K562 (cell line): ENCODE measurements at regions not wholly inside any gene's neighbourhood (a gene's known extent, or its start where the extent isn't known, plus 50 kb on each side); places are given as distances from the start of the nearest gene placed in this dataset.

Experiments
- ATAC-seq: fragments of 200-7000 bp; cut with Tn5 transposase; 3 replicates; pipeline ENCODE4 v1.9.1; 2020; ENCODE audit warnings: moderate library complexity
- BruUV-seq: library from RNA; stranded (reverse); fragments of 400-500 nt; replicated peaks from 2 replicates; lab custom pipeline; 2021; lab: Mats Ljungman, UMichigan
- CTCF ChIA-PET: fragments of 300-600 bp; formaldehyde crosslinking; extraction: SDS; loops from one replicate; lab custom pipeline; 2021; ENCODE audit warnings: low intra/inter-chr PET ratio; lab: Yijun Ruan, JAX
- POLR2A ChIA-PET: fragments of 300-600, 350-650 bp; sonication (Branson Sonifier 250); formaldehyde crosslinking; extraction: SDS; loops from one replicate; lab custom pipeline; 2021; ENCODE audit warnings: antibody characterized with exemption, inconsistent platforms; lab: Yijun Ruan, JAX
- DNase-seq, 4 experiments: peaks; one replicate each; pipeline versions ENCODE4 v3.0.0 to v3.0.0-alpha.2; 2011 to 2018; ENCODE audit warnings: low spot score in 3 of 4, mixed read lengths in 3 of 4; ENCODE audit errors: extremely low read depth in 1 of 4
- FAIRE-seq: peaks from 2 replicates; lab custom pipeline; 2011; peaks lifted over from hg19 to GRCh38; lab: Jason Lieb, UNC
- H2AFZ ChIP-seq: 2 replicates; pipeline ENCODE4 v1.6.0; 2011; ENCODE audit warnings: low read depth, low read length, control low read depth, inconsistent platforms
- H3K27ac ChIP-seq: fragments of 200-600 bp; 3 replicates; pipeline ENCODE4 v1.8.0; 2011; ENCODE audit warnings: low read depth, mild to moderate bottlenecking, control low read depth, inconsistent platforms, low read length, moderate library complexity, mixed read lengths; ENCODE audit errors: extremely low read depth
- H3K27me3 ChIP-seq, 2 experiments: fragments of 300-600 bp in 1 of 2; 2 replicates in 1 of 2; 3 replicates in 1 of 2; pipeline versions ENCODE4 v1.6.0 to v1.8.0; 2011; ENCODE audit warnings: inconsistent platforms in 2 of 2, low read length in 2 of 2, mild to moderate bottlenecking in 1 of 2, mixed read lengths in 1 of 2, moderate library complexity in 1 of 2; ENCODE audit not compliant: control insufficient read depth in 2 of 2, insufficient read depth in 2 of 2
- H3K36me3 ChIP-seq: fragments of 300-600 bp; 3 replicates; pipeline ENCODE4 v1.8.0; 2011; ENCODE audit warnings: mild to moderate bottlenecking, low read length, inconsistent platforms; ENCODE audit not compliant: control insufficient read depth, insufficient read depth
- H3K4me1 ChIP-seq, 2 experiments: fragments of 200-600 bp in 1 of 2; replicated peaks in 1 of 2; 2 replicates in 1 of 2; 3 replicates in 1 of 2; pipeline versions ENCODE4 v1.5.1 to v1.8.0; 2011; ENCODE audit warnings: inconsistent platforms in 2 of 2, low read length in 2 of 2, mild to moderate bottlenecking in 1 of 2, mixed read lengths in 1 of 2, moderate library complexity in 1 of 2; ENCODE audit not compliant: control insufficient read depth in 2 of 2, insufficient read depth in 2 of 2
- H3K4me2 ChIP-seq: 2 replicates; pipeline ENCODE4 v1.6.1; 2011; ENCODE audit warnings: low read length, control low read depth, inconsistent platforms, mixed read lengths; ENCODE audit not compliant: insufficient read depth
- H3K4me3 ChIP-seq: fragments of 200-600 bp; sonication (generic), shearing (Covaris generic); 2 replicates; pipeline ENCODE4 v1.5.1; 2016; ENCODE audit warnings: control low read depth, inconsistent platforms
- H3K79me2 ChIP-seq: fragments of 200-600 bp; 3 replicates; pipeline ENCODE4 v1.8.0; 2011; ENCODE audit warnings: low read length, inconsistent platforms; ENCODE audit not compliant: control insufficient read depth, insufficient read depth
- H3K9ac ChIP-seq, 2 experiments: 2 replicates each; pipeline versions ENCODE4 v1.6.0 to v1.6.1; 2011; ENCODE audit warnings: low read depth in 2 of 2, low read length in 2 of 2, control low read depth in 1 of 2, inconsistent platforms in 1 of 2, mild to moderate bottlenecking in 1 of 2, mixed read lengths in 1 of 2; ENCODE audit not compliant: insufficient read depth in 1 of 2
- H3K9me1 ChIP-seq: one replicate; pipeline ENCODE4 v1.6.0; 2011; ENCODE audit warnings: inconsistent platforms, mild to moderate bottlenecking, low read length, moderate library complexity; ENCODE audit not compliant: control insufficient read depth, insufficient read depth
- H3K9me3 ChIP-seq: replicated peaks from 2 replicates; pipeline ENCODE4 v1.5.1; 2011; ENCODE audit warnings: low read depth, low read length, inconsistent platforms; ENCODE audit not compliant: control insufficient read depth, insufficient read depth
- H4K20me1 ChIP-seq: replicated peaks from 2 replicates; pipeline ENCODE4 v1.6.1; 2011; ENCODE audit warnings: low read length, inconsistent platforms, mixed read lengths; ENCODE audit not compliant: control insufficient read depth, insufficient read depth
- ARID1B ChIP-seq: fragments of 450-650 bp; IDR thresholded peaks from 2 replicates; pipeline ENCODE4 v1.6.1; 2016; ENCODE audit warnings: antibody characterized with exemption, mild to moderate bottlenecking, inconsistent platforms
- BCOR ChIP-seq: fragments of 450-650 bp; IDR thresholded peaks from 2 replicates; pipeline ENCODE4 v1.6.1; 2016
- MEF2D ChIP-seq: conservative IDR thresholded peaks from 2 replicates; pipeline ENCODE4 v1.6.1; 2016; ENCODE audit warnings: low read depth, missing genetic modification characterization, missing compliant biosample characterization
- NCOR1 ChIP-seq: fragments of 450-650 bp; IDR thresholded peaks from 2 replicates; pipeline ENCODE4 v1.6.1; 2016; ENCODE audit warnings: mild to moderate bottlenecking, moderate library complexity
- NFYB ChIP-seq: IDR thresholded peaks from 2 replicates; pipeline ENCODE4 v1.6.1; 2011; ENCODE audit warnings: mild to moderate bottlenecking, moderate library complexity; ENCODE audit not compliant: insufficient read length; ENCODE audit errors: extremely low read depth
- NRF1 ChIP-seq, 2 experiments: fragments of 450-650 bp; IDR thresholded peaks in 1 of 2; conservative IDR thresholded peaks in 1 of 2; 2 replicates each; pipeline ENCODE4 v1.6.1; 2014; ENCODE audit warnings: mild to moderate bottlenecking in 2 of 2
- POLR2H ChIP-seq: IDR thresholded peaks from 2 replicates; pipeline ENCODE4 v1.6.1; 2016; ENCODE audit warnings: missing genetic modification characterization, low read depth, mild to moderate bottlenecking, control low read depth, missing compliant biosample characterization, moderate library complexity
- ZNF280B ChIP-seq: fragments of 250-450 bp; sonication (Bioruptor Pico); IDR thresholded peaks from 2 replicates; pipeline ENCODE4 v1.5.1; 2021; ENCODE audit warnings: mild to moderate bottlenecking
- ZNF311 ChIP-seq: fragments of 250-450 bp; sonication (Bioruptor Pico); IDR thresholded peaks from 2 replicates; pipeline ENCODE4 v1.4.0; 2020; ENCODE audit warnings: mild to moderate bottlenecking, moderate library complexity
- ZNF77 ChIP-seq: fragments of 250-450 bp; sonication (Bioruptor Pico); IDR thresholded peaks from 2 replicates; pipeline ENCODE4 v1.5.0; 2020
- ZNF785 ChIP-seq: fragments of 250-450 bp; sonication (Bioruptor Pico); IDR thresholded peaks from 2 replicates; pipeline ENCODE4 v1.4.0; 2020; ENCODE audit warnings: mild to moderate bottlenecking
- ZNF830 ChIP-seq: fragments of 250-450 bp; sonication (Bioruptor Pico); IDR thresholded peaks from 2 replicates; pipeline ENCODE4 v1.5.0; 2021; ENCODE audit warnings: mild to moderate bottlenecking
- WGBS: fragments of 100-300 bp; shearing (Covaris generic); methylation state at CpG from one replicate; pipeline ENCODE4 v1.1.6; 2016; ENCODE audit warnings: low coverage, mixed read lengths; ENCODE audit not compliant: insufficient coverage; ENCODE audit errors: missing lambda C conversion rate; 5-methylcytosine and 5-hydroxymethylcytosine counted together
- in situ Hi-C: fragments of 300-500 bp; cut with MboI; formaldehyde crosslinking; loops from 4 replicates; pipeline ENCODE4 v1.15.0; 2018; ENCODE audit warnings: inconsistent platforms, mixed read lengths
- intact Hi-C: fragments of 100-400 bp; cut with micrococcal nuclease; formaldehyde crosslinking; loops from 2 replicates; pipeline ENCODE4 v1.14.2; 2022

- TF ChIP-seq NFYB (no peak), ARID1B (no peak), BCOR (no peak), ZNF311 (CRISPR knock-in tag) (no peak), ZNF77 (CRISPR knock-in tag) (no peak), MEF2D (tag) (no peak)
- TF ChIP-seq, all 486 proteins: peak for 0
Measured at GRCh38 chr5:163595932-163596607, 90.7 kb downstream of the MAT2B start (continued).

DNA sequence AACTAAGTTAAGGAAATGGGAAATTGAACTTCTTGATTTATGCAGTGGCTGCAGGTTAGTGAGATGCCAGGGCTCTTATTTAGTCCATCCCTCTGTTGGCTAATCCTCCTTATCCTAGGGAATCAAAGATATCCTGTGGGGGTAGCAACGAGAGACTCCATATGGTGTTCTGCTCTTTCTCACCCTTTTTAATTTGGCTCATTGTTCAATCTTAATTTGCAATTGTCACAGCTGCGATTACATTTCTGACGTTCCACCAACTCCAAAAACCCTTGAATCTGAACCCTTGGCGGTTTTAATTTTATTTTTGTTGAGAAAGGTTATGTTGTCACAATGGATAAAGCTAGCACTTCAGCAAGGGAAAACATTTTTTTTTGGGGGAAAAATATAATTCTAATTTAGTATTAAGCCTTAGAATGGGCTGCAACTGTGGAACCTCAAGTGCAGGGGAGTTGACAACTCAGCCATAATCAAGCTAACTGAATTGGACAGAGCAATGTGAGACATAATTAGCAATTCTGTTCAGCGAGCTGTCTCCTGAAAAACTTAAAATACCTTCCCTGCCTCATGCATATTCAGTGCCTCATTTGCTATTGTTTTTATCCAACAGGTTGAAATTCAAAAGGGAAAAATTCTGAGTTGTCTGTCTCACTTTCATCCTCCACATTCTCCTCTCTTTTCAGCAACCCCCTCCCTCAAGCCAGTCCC lies 91.3 kb downstream of the MAT2B start:
- Histone ChIP-seq H3K4me1 (no peaks in the 10 kb centered on the region), H3K27me3 (no peaks in the 10 kb centered on the region), H3K9ac (no peak overlapping the region), H3K9me3 (no peaks in the 10 kb centered on the region), H3K27ac (no peak overlapping the region), H3K4me3 (no peak overlapping the region), H2AFZ (no peak overlapping the region), H3K79me2 (no peaks in the 10 kb centered on the region), H3K36me3 (no peaks in the 10 kb centered on the region), H3K9me1 (no peaks in the 10 kb centered on the region), H4K20me1 (no peaks in the 10 kb centered on the region), H3K4me2 (no peak overlapping the region)
- in situ Hi-C loops = no loop called here
- DNase-seq (no peak), FAIRE-seq (no peak), ATAC-seq (no peak)
- POLR2A ChIA-PET = no interaction called here
- TF ChIP-seq NRF1 (conservative IDR thresholded peaks at IDR 0.05 in 1 of 2, IDR thresholded peaks at IDR 0.05 in 1 of 2) (no peak), ZNF280B (CRISPR knock-in tag) (no peak), POLR2H (tag) (no peak), NCOR1 (no peak), ZNF785 (no peak), ZNF830 (CRISPR knock-in tag) (no peak)
- no TSS peak for BruUV-seq
- WGBS = 1% methylated on average over 5 of the region's 5 CpGs
- CTCF ChIA-PET = no interaction called here
- intact Hi-C loops = no loop called here
